Mesenchymal stem cell (in vitro differentiated cells and primary cell): ENCODE measurements at regions not wholly inside any gene's neighbourhood (a gene's known extent, or its start where the extent isn't known, plus 50 kb on each side); places are given as distances from the start of the nearest gene placed in this dataset.

ENCODE experiments used
- DNase-seq: peaks from one replicate; pipeline ENCODE4 v3.0.0-alpha.2; 2013
- H2AFZ ChIP-seq: one replicate; pipeline ENCODE4 v1.6.1; 2013; ENCODE audit warnings: low read depth, mild to moderate bottlenecking, control low read depth, inconsistent platforms, low read length, moderate library complexity
- H2AK5ac ChIP-seq: 2 replicates; pipeline ENCODE4 v1.6.1; 2013; ENCODE audit warnings: low read length, moderate library complexity, mild to moderate bottlenecking, inconsistent platforms; ENCODE audit not compliant: severe bottlenecking
- H2BK120ac ChIP-seq: one replicate; pipeline ENCODE4 v1.6.1; 2013; ENCODE audit warnings: low read depth, mild to moderate bottlenecking, inconsistent platforms, low read length, moderate library complexity
- H2BK12ac ChIP-seq, 2 experiments: one replicate each; pipeline ENCODE4 v1.6.1; 2013; ENCODE audit warnings: inconsistent platforms in 2 of 2, low read length in 2 of 2, mild to moderate bottlenecking in 2 of 2, moderate library complexity in 2 of 2, control low read depth in 1 of 2
- H2BK15ac ChIP-seq: one replicate; pipeline ENCODE4 v1.6.1; 2013; ENCODE audit warnings: mild to moderate bottlenecking, low read depth, inconsistent platforms; ENCODE audit not compliant: poor library complexity, severe bottlenecking
- H2BK5ac ChIP-seq: 2 replicates; pipeline ENCODE4 v1.6.1; 2013; ENCODE audit warnings: low read depth, mild to moderate bottlenecking, low read length, control low read depth, inconsistent platforms; ENCODE audit not compliant: poor library complexity, severe bottlenecking
- H3K14ac ChIP-seq, 2 experiments: one replicate each; pipeline ENCODE4 v1.6.1; 2013; ENCODE audit warnings: inconsistent platforms in 2 of 2, low read length in 2 of 2, control low read depth in 1 of 2, mild to moderate bottlenecking in 1 of 2, moderate library complexity in 1 of 2
- H3K18ac ChIP-seq, 2 experiments: one replicate each; pipeline ENCODE4 v1.6.1; 2013; ENCODE audit warnings: inconsistent platforms in 2 of 2, low read length in 2 of 2, control low read depth in 1 of 2, low read depth in 1 of 2, mild to moderate bottlenecking in 1 of 2
- H3K23ac ChIP-seq, 2 experiments: one replicate each; pipeline ENCODE4 v1.6.1; 2013; ENCODE audit warnings: inconsistent platforms in 2 of 2, low read length in 2 of 2, mild to moderate bottlenecking in 2 of 2, moderate library complexity in 2 of 2, control low read depth in 1 of 2
- H3K27ac ChIP-seq: 2 replicates; pipeline ENCODE4 v1.5.1; 2013; ENCODE audit warnings: mild to moderate bottlenecking, moderate library complexity, low read length, control low read depth, inconsistent platforms; ENCODE audit not compliant: poor library complexity, severe bottlenecking
- H3K27me3 ChIP-seq, 2 experiments: 2 replicates each; pipeline versions ENCODE4 v1.6.1 to v1.7.0; 2013; ENCODE audit warnings: low read length in 2 of 2, mild to moderate bottlenecking in 2 of 2, moderate library complexity in 2 of 2, control low read depth in 1 of 2, inconsistent platforms in 1 of 2; ENCODE audit not compliant: control insufficient read depth in 1 of 2, insufficient read depth in 1 of 2
- H3K36me3 ChIP-seq, 2 experiments: 2 replicates each; pipeline versions ENCODE4 v1.6.1 to v1.7.0; 2013; ENCODE audit warnings: low read length in 2 of 2, control low read depth in 1 of 2, inconsistent platforms in 1 of 2, low read depth in 1 of 2, mild to moderate bottlenecking in 1 of 2; ENCODE audit not compliant: insufficient read depth in 2 of 2, control insufficient read depth in 1 of 2
- H3K4ac ChIP-seq, 2 experiments: one replicate each; pipeline ENCODE4 v1.6.1; 2013; ENCODE audit warnings: inconsistent platforms in 2 of 2, low read length in 2 of 2, mild to moderate bottlenecking in 2 of 2, moderate library complexity in 2 of 2, control low read depth in 1 of 2, low read depth in 1 of 2
- H3K4me1 ChIP-seq: 2 replicates; pipeline ENCODE4 v1.6.1; 2013; ENCODE audit warnings: low read depth, low read length, control low read depth; ENCODE audit not compliant: control insufficient read depth, insufficient read depth
- H3K4me2 ChIP-seq: 2 replicates; pipeline ENCODE4 v1.6.1; 2013; ENCODE audit warnings: low read length, mild to moderate bottlenecking, inconsistent platforms; ENCODE audit not compliant: poor library complexity, severe bottlenecking
- H3K4me3 ChIP-seq, 2 experiments: 2 replicates each; pipeline versions ENCODE4 v1.5.1 to v1.7.0; 2013; ENCODE audit warnings: low read length in 2 of 2, mild to moderate bottlenecking in 2 of 2, control low read depth in 1 of 2, low read depth in 1 of 2; ENCODE audit not compliant: insufficient read depth in 1 of 2
- H3K79me1 ChIP-seq: replicated peaks from 2 replicates; pipeline ENCODE4 v1.6.1; 2013; ENCODE audit warnings: mild to moderate bottlenecking, control low read depth, low read length, inconsistent platforms; ENCODE audit not compliant: poor library complexity, severe bottlenecking
- H3K9ac ChIP-seq: 2 replicates; pipeline ENCODE4 v1.7.0; 2013; ENCODE audit warnings: mild to moderate bottlenecking, low read length, moderate library complexity
- H3K9me3 ChIP-seq: 2 replicates; pipeline ENCODE4 v1.7.0; 2013; ENCODE audit warnings: mild to moderate bottlenecking, low read length; ENCODE audit not compliant: control insufficient read depth
- H4K8ac ChIP-seq: one replicate; pipeline ENCODE4 v1.6.1; 2013; ENCODE audit warnings: inconsistent platforms, mild to moderate bottlenecking, low read length, moderate library complexity
- H4K91ac ChIP-seq: one replicate; pipeline ENCODE4 v1.6.1; 2013; ENCODE audit warnings: mild to moderate bottlenecking, low read length, inconsistent platforms
- WGBS: methylation state at CpG from one replicate; pipeline ENCODE4 v1.1.7; 2013; ENCODE audit warnings: mixed read lengths; 5-methylcytosine and 5-hydroxymethylcytosine counted together

DNA sequence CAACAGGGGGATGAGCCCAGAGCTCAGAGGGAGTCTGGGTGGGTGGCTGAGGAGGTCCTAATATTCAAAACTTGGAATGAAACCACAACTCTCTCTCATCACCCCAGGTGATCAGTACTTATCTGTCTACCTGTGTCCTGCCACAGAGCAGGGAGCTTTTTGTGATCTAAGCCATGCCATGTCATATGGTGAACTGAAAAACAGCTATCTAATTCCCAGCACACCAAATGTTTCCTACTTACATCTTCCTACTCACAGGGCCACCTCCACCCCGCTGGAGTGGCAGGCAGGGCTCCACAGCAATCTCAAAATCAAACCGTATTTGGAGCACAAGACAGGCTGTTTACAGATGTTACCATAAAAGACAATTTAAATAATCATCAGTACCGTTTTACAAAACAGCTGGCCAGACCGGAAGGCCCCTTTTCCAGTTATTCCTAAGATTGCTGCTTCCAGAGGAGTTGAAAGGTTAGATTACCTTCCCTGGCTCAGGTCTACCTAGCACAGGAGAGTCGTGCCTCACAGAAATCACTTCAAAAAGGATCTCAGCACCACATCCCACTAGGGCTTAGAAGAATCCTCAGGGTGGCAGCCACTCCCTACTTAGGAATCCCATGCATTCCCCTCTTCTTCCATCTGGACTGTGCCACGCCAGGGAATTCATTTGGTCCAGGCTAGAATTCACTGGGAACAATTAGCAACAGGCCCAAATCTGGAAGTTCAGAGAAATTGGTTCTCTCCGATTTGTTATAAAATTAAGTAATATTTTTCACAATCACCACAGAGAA lies 226.6 kb upstream of the IL12A start:
- Histone ChIP-seq H3K27ac (peak overlapping the region; percentile 88), H3K14ac (no peak overlapping the region), H3K9ac (peak overlapping the region; percentile 93), H3K18ac (no peak overlapping the region), H3K36me3 (no peaks in the 10 kb centered on the region), H3K4me1 (peaks cover 10% of the 10 kb centered on the region), H2BK12ac (peak overlapping the region in 1 of 2 experiments; percentile 42), H2BK5ac (peak overlapping the region; percentile 47), H3K4ac (peak overlapping the region in 1 of 2 experiments; percentile 28), H3K4me3 (no peak overlapping the region), H3K4me2 (no peak overlapping the region), H3K79me1 (peaks cover 2% of the 10 kb centered on the region), H3K9me3 (no peaks in the 10 kb centered on the region), H3K27me3 (no peaks in the 10 kb centered on the region), H3K23ac (no peak overlapping the region), H2BK120ac (peak overlapping the region; percentile 15), H2AFZ (no peak overlapping the region), H2BK15ac (no peak overlapping the region), H4K91ac (no peak overlapping the region), H2AK5ac (peak overlapping the region; percentile 84), H4K8ac (peak overlapping the region; percentile 55)
- no peak for DNase-seq
- 34% methylated on average over 6 of the region's 7 CpGs for WGBS

DNA sequence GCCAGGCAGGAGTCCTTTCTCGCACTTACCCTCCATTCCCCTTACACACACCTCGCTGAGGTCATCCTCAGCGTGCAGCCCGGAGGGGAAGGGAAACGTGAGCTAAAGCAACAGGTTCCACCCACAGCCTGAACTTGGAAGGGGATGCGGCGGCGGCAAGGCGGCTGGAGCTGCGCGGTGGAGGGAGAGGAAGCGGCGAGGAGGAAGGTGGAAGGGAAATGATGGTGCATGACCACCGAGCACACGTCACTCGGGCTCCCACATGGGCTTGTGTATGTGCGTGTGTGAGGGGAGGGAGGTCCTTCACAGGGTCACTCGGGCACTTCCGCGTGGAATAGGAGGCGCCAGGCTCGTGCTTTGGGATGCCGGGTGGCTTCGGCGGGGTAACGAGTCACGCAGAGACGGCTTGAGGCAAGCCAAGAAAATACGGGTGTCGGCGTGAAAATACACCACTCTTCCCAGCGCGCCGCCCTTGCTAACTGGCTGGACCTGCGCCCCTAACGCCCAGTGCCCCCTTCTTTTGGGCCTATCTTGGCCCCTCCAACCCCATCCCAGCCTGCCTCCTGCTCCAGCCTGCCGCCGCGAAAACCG lies 225.5 kb upstream of the IL12A start:
- no peaks in the 10 kb centered on the region for H3K36me3 ChIP-seq
- H2BK120ac ChIP-seq: peak overlapping the region; percentile 91
- H3K14ac ChIP-seq: peak overlapping the region in 1 of 2 experiments; percentile 95
- peak; percentile 96 for DNase-seq
- peak overlapping the region; percentile 93 for H3K9ac ChIP-seq
- WGBS: under 1% methylated on average over 37 of the region's 40 CpGs
- H3K4me3 ChIP-seq: peak overlapping the region; percentile 80 to 86
- H2AFZ ChIP-seq: peak overlapping the region; percentile 43
- H2BK12ac ChIP-seq: peak overlapping the region; percentile 51 to 61
- H2BK15ac ChIP-seq: peak overlapping the region; percentile 92
- no peaks in the 10 kb centered on the region for H3K9me3 ChIP-seq
- H3K23ac ChIP-seq: peak overlapping the region in 1 of 2 experiments; percentile 63
- peaks cover 2% of the 10 kb centered on the region for H3K79me1 ChIP-seq
- peak overlapping the region; percentile 90 to 98 for H3K18ac ChIP-seq
- peak overlapping the region; percentile 93 for H4K8ac ChIP-seq
- peak overlapping the region; percentile 81 for H2BK5ac ChIP-seq
- H3K27me3 ChIP-seq: no peaks in the 10 kb centered on the region
- peak overlapping the region; percentile 83 to 93 for H3K4ac ChIP-seq
- H2AK5ac ChIP-seq: peak overlapping the region; percentile 53
- H3K4me2 ChIP-seq: peak overlapping the region; percentile 53
- peak overlapping the region; percentile 88 for H3K27ac ChIP-seq
- H4K91ac ChIP-seq: peak overlapping the region; percentile 87
- H3K4me1 ChIP-seq: peaks cover 12% of the 10 kb centered on the region

DNA sequence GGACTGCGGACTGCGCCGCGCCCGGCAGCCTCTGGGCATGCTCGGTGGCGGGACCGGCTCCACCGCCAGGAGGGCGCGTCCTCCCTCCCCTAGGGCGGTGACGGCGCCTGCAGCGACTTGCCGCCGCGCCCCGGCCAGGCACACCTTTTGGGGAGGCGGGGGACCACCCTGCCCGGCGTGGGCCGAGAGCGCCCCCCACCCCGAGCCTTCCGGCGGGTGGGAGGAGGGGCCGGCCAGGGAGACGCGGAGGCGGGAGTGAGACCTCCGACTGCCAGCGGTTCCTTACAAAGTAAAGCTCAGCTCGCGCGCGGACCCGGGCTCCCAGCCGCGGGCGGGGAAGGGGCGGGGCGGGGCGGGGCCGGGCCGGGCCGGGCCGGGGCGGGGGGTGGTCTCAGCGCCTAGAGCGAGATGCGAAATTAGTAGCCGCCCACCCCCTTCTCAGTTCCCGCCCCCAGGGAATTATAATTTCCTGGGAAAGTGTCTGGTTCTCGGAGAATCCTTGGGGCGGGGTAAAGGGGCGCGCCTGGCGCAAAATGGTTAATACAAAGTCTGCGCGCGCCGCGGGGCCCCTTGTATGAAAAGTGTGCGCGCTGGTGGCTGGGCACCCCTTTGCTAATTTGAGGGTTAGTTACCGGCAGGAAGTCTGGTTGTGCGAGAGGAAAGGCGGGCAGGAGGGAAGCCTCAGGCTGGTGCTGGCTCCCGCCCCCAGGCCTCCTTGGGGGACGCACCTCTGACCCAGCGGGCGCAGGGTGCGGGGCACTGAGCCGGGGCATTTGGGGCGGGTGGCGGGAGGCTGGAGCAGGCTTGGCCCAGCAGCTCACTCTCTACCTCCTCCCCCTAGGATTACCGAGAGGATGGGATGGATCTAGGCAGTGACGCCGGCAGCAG lies 224.8 kb upstream of the IL12A start:
- peaks cover 2% of the 10 kb centered on the region for H3K79me1 ChIP-seq
- H3K36me3 ChIP-seq: peaks cover 3% of the 10 kb centered on the region in 2 experiments
- peak overlapping the region; percentile 93 for H4K8ac ChIP-seq
- no peaks in the 10 kb centered on the region for H3K27me3 ChIP-seq
- H3K4ac ChIP-seq: peak overlapping the region; percentile 83 to 93
- H3K18ac ChIP-seq: peak overlapping the region; percentile 90 to 98
- H2BK120ac ChIP-seq: peak overlapping the region; percentile 91
- WGBS: under 1% methylated on average over 39 of the region's 80 CpGs
- H3K4me2 ChIP-seq: peak overlapping the region; percentile 56
- no peaks in the 10 kb centered on the region for H3K9me3 ChIP-seq
- H2AFZ ChIP-seq: peak overlapping the region; percentile 43
- H2AK5ac ChIP-seq: peak overlapping the region; percentile 53
- H2BK15ac ChIP-seq: peak overlapping the region; percentile 92
- H2BK12ac ChIP-seq: peak overlapping the region; percentile 78 to 95
- peak overlapping the region; percentile 97 for H3K27ac ChIP-seq
- H3K9ac ChIP-seq: peak overlapping the region; percentile 96
- DNase-seq: peak; percentile 93
- H2BK5ac ChIP-seq: peak overlapping the region; percentile 81
- peak overlapping the region; percentile 87 for H4K91ac ChIP-seq
- peak overlapping the region in 1 of 2 experiments; percentile 89 for H3K23ac ChIP-seq
- H3K14ac ChIP-seq: peak overlapping the region in 1 of 2 experiments; percentile 96
- H3K4me3 ChIP-seq: peak overlapping the region; percentile 89 to 92
- peaks cover 15% of the 10 kb centered on the region for H3K4me1 ChIP-seq
